Endothelial cell of umbilical vein (primary cell): ENCODE measurements at regions not wholly inside any gene's neighbourhood (a gene's known extent, or its start where the extent isn't known, plus 50 kb on each side); places are given as distances from the start of the nearest gene placed in this dataset.

ENCODE experiments used
- BruUV-seq: library from RNA; stranded (reverse); fragments of 400-500 nt; replicated peaks from 2 replicates; lab custom pipeline; 2021; lab: Mats Ljungman, UMichigan
- CTCF ChIA-PET: fragments of 300-600, 350-600 bp; sonication (Branson Sonifier 250); formaldehyde crosslinking; loops from one replicate; lab custom pipeline; 2021; ENCODE audit warnings: antibody characterized with exemption, inconsistent platforms; lab: Charles Lee
- POLR2A ChIA-PET: fragments of 300-600, 350-600 bp; sonication (Branson Sonifier 250); formaldehyde crosslinking; loops from one replicate; lab custom pipeline; 2021; ENCODE audit warnings: antibody characterized with exemption, inconsistent platforms; lab: Charles Lee
- DNase-seq: peaks from one replicate; pipeline ENCODE4 v3.0.0-alpha.2; 2011; ENCODE audit warnings: low read depth, low spot score
- FAIRE-seq: peaks from 2 replicates; lab custom pipeline; 2011; peaks lifted over from hg19 to GRCh38; lab: Jason Lieb, UNC
- H2AFZ ChIP-seq: 2 replicates; pipeline ENCODE4 v1.6.0; 2012; ENCODE audit warnings: low read depth, low read length, control low read depth, inconsistent platforms
- H3K27ac ChIP-seq: 2 replicates; pipeline ENCODE4 v1.5.1; 2011; ENCODE audit warnings: low read depth, mild to moderate bottlenecking, control low read depth, low read length, moderate library complexity; ENCODE audit not compliant: insufficient read depth
- H3K27me3 ChIP-seq, 2 experiments: 2 replicates each; pipeline versions ENCODE4 v1.6.0 to v1.6.1; 2011; ENCODE audit warnings: low read length in 2 of 2, mixed read lengths in 1 of 2; ENCODE audit not compliant: control insufficient read depth in 2 of 2, insufficient read depth in 2 of 2
- H3K36me3 ChIP-seq, 2 experiments: 2 replicates in 1 of 2; 3 replicates in 1 of 2; pipeline ENCODE4 v1.5.1; 2011; ENCODE audit warnings: low read length in 2 of 2, mild to moderate bottlenecking in 1 of 2, moderate library complexity in 1 of 2; ENCODE audit not compliant: control insufficient read depth in 2 of 2, insufficient read depth in 2 of 2; ENCODE audit errors: extremely low read depth in 1 of 2
- H3K4me1 ChIP-seq: 3 replicates; pipeline ENCODE4 v1.5.1; 2011; ENCODE audit warnings: mild to moderate bottlenecking, low read length; ENCODE audit not compliant: control insufficient read depth, insufficient read depth; ENCODE audit errors: extremely low read depth
- H3K4me2 ChIP-seq: 2 replicates; pipeline ENCODE4 v1.6.1; 2011; ENCODE audit warnings: low read length, control low read depth, mixed read lengths; ENCODE audit not compliant: insufficient read depth
- H3K4me3 ChIP-seq, 3 experiments: fragments of 200-600 bp in 1 of 3; sonication (generic), shearing (Covaris generic) in 1 of 3; replicated peaks in 1 of 3; 2 replicates each; pipeline ENCODE4 v1.5.1; 2011 to 2016; ENCODE audit warnings: control low read depth in 3 of 3, low read length in 3 of 3, mild to moderate bottlenecking in 2 of 3, inconsistent platforms in 1 of 3, low read depth in 1 of 3, moderate library complexity in 1 of 3; ENCODE audit not compliant: insufficient read depth in 1 of 3
- H3K79me2 ChIP-seq: 2 replicates; pipeline ENCODE4 v1.6.0; 2012; ENCODE audit warnings: low read length, inconsistent platforms; ENCODE audit not compliant: control insufficient read depth, insufficient read depth
- H3K9ac ChIP-seq: replicated peaks from 2 replicates; pipeline ENCODE3; 2011; ENCODE audit warnings: low read length, control low read depth; ENCODE audit not compliant: insufficient read depth; ENCODE audit errors: extremely low read depth
- H3K9me1 ChIP-seq: replicated peaks from 3 replicates; pipeline ENCODE4 v1.6.0; 2011; ENCODE audit warnings: mild to moderate bottlenecking, low read length; ENCODE audit not compliant: control insufficient read depth, insufficient read depth; ENCODE audit errors: extremely low read depth
- H3K9me3 ChIP-seq: replicated peaks from 2 replicates; pipeline ENCODE4 v1.5.1; 2012; ENCODE audit warnings: low read length, inconsistent platforms; ENCODE audit not compliant: control insufficient read depth, insufficient read depth
- H4K20me1 ChIP-seq: replicated peaks from 2 replicates; pipeline ENCODE3; 2011; ENCODE audit warnings: mild to moderate bottlenecking, low read length; ENCODE audit not compliant: control insufficient read depth, insufficient read depth; ENCODE audit errors: extremely low read depth
- EZH2 ChIP-seq: IDR thresholded peaks from 2 replicates; pipeline ENCODE4 v1.6.1; 2012; ENCODE audit warnings: borderline replicate concordance, low read depth, mild to moderate bottlenecking, moderate library complexity, low read length, inconsistent platforms; ENCODE audit not compliant: severe bottlenecking
- FOS ChIP-seq: IDR thresholded peaks from 2 replicates; pipeline ENCODE4 v1.6.1; 2011; ENCODE audit warnings: mild to moderate bottlenecking, low read length, moderate library complexity, borderline replicate concordance; ENCODE audit not compliant: insufficient read depth
- GATA2 ChIP-seq: IDR thresholded peaks from 2 replicates; pipeline ENCODE4 v1.7.0; 2011; ENCODE audit warnings: low read depth, mild to moderate bottlenecking, moderate library complexity, mixed read lengths, low read length; ENCODE audit not compliant: insufficient read length, insufficient read depth
- JUN ChIP-seq: IDR thresholded peaks from 2 replicates; pipeline ENCODE4 v1.6.1; 2011; ENCODE audit warnings: borderline replicate concordance, low read depth; ENCODE audit not compliant: insufficient read length, insufficient read depth
- MYC ChIP-seq: IDR thresholded peaks from one replicate; pipeline ENCODE4 v1.6.1; 2011; ENCODE audit warnings: mild to moderate bottlenecking, low read depth, low read length
- POLR2A ChIP-seq: IDR thresholded peaks from 2 replicates; pipeline ENCODE4 v1.6.1; 2012; ENCODE audit warnings: low read depth, mild to moderate bottlenecking, control low read depth, low read length
- POLR2AphosphoS5 ChIP-seq: IDR thresholded peaks from 2 replicates; pipeline ENCODE4 v1.6.1; 2012; ENCODE audit warnings: low read depth, mild to moderate bottlenecking, control low read depth, low read length, moderate library complexity; ENCODE audit not compliant: insufficient read depth
- dilution Hi-C: fragments of 300-500 bp; cut with MboI; formaldehyde crosslinking; loops from one replicate; pipeline ENCODE4 v1.15.0; 2019; ENCODE audit warnings: low sequenced_read_pairs; ENCODE audit not compliant: extremely low pct_ligation_motif_present
- intact Hi-C: fragments of 100-400 bp; cut with micrococcal nuclease; formaldehyde crosslinking; loops from one replicate; pipeline ENCODE4 v1.10.0; 2022
- TF ChIP-seq, protein P1 (sequence below): IDR thresholded peaks from 2 replicates; pipeline ENCODE4 v1.6.1; 2011; ENCODE audit not compliant: insufficient read depth, insufficient read length
- TF ChIP-seq, protein P2 (sequence below), 2 donors: IDR thresholded peaks; 1 replicate in 1 of 2; 2 replicates in 1 of 2; pipeline ENCODE4 v1.5.1; 2011; ENCODE audit warnings: low read length in 2 of 2, mild to moderate bottlenecking in 2 of 2, moderate library complexity in 2 of 2, control low read depth in 1 of 2, inconsistent platforms in 1 of 2, low read depth in 1 of 2; ENCODE audit not compliant: insufficient read depth in 1 of 2; ENCODE audit errors: extremely low read depth in 1 of 2

DNA sequence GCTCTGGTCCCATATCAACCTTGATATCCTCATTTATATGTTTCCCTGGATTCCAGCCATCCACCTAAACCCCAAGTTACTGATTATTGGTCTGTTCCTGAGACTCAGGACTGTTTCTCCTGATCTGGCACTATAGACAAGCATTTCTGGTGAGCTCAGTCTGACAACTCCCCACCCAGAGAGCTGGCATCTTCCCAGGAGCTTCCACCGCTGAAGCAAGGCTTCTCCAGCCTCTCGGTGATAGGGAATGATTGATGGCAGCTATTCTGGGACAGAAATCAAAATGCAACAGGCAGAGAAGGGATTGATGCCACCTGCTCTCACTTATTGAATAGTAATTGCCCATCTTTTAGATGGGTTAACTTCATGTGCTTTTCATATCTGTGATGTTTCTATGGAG, 169.7 kb upstream of the GGTLC1 start:
- H3K36me3 ChIP-seq, result no peaks in the 10 kb centered on the region
- BruUV-seq, result no TSS peak
- H3K27ac ChIP-seq, result no peak overlapping the region
- no peaks in the 10 kb centered on the region for H3K79me2 ChIP-seq
- FAIRE-seq (no peak), DNase-seq (no peak)
- H3K4me1 ChIP-seq, result peaks cover 2% of the 10 kb centered on the region
- ChIA-PET CTCF (interaction anchor here (0.6 to 2.7 kb wide), 5 partner anchors 8 to 1027 kb away, joined by 3 to 17 read pairs (median 3); no protein-coding TSS in a partner anchor), POLR2A (no interaction called here)
- no peak overlapping the region for H3K4me2 ChIP-seq
- no peaks in the 10 kb centered on the region for H4K20me1 ChIP-seq
- no peak overlapping the region for H3K4me3 ChIP-seq
- dilution Hi-C loops (no loop called here), intact Hi-C loops (no loop called here)
- peaks cover 4 to 8% of the 10 kb centered on the region in 2 experiments for H3K27me3 ChIP-seq
- no peak overlapping the region for H3K9ac ChIP-seq
- H2AFZ ChIP-seq, result no peak overlapping the region
- no peaks in the 10 kb centered on the region for H3K9me3 ChIP-seq
- no peak for TF ChIP-seq FOS
- no peaks in the 10 kb centered on the region for H3K9me1 ChIP-seq

DNA sequence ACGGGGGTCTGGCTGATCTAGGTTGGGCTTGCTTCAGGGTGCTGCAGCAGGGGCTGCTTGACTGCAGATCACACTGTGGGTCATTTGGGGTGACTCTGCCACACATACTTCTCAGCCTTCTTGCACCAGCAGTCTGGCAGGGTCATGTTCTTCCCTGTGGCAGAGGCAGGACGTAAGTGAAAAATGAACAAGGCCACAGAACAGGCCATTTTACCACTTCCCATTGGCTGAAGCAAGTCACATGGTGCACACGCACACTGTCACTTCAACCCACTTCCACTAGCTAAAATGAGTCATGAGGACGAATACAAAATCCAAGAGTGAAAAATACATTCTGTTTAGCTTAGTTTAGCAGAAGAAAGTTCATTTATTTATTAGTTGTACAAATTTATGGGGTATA, 168.6 kb upstream of the GGTLC1 start:
- no peak for TF ChIP-seq EZH2
- no peak for TF ChIP-seq POLR2A
- TF ChIP-seq JUN, result no peak
- TF ChIP-seq MYC, result no peak
- TF ChIP-seq GATA2, result no peak
- TF ChIP-seq POLR2AphosphoS5, result no peak
- TF ChIP-seq, protein P1, sequence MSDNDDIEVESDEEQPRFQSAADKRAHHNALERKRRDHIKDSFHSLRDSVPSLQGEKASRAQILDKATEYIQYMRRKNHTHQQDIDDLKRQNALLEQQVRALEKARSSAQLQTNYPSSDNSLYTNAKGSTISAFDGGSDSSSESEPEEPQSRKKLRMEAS, result no peak
- TF ChIP-seq, protein P2, sequence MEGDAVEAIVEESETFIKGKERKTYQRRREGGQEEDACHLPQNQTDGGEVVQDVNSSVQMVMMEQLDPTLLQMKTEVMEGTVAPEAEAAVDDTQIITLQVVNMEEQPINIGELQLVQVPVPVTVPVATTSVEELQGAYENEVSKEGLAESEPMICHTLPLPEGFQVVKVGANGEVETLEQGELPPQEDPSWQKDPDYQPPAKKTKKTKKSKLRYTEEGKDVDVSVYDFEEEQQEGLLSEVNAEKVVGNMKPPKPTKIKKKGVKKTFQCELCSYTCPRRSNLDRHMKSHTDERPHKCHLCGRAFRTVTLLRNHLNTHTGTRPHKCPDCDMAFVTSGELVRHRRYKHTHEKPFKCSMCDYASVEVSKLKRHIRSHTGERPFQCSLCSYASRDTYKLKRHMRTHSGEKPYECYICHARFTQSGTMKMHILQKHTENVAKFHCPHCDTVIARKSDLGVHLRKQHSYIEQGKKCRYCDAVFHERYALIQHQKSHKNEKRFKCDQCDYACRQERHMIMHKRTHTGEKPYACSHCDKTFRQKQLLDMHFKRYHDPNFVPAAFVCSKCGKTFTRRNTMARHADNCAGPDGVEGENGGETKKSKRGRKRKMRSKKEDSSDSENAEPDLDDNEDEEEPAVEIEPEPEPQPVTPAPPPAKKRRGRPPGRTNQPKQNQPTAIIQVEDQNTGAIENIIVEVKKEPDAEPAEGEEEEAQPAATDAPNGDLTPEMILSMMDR (IDR thresholded peaks at IDR 0.05; ENCODE audit: extremely low read depth in 1 of 2, insufficient read depth in 1 of 2, low read depth in 1 of 2, low read length in 2 of 2), result no peak
- no peak for TF ChIP-seq FOS
- POLR2A ChIA-PET, result no interaction called here

More for the DNA sequence above, 168.6 kb upstream of the GGTLC1 start:
- Histone ChIP-seq H4K20me1 (no peaks in the 10 kb centered on the region), H3K4me2 (no peak overlapping the region), H3K9me3 (no peaks in the 10 kb centered on the region), H3K79me2 (no peaks in the 10 kb centered on the region), H3K4me3 (no peak overlapping the region), H3K36me3 (no peaks in the 10 kb centered on the region), H3K4me1 (no peaks in the 10 kb centered on the region), H3K9me1 (no peaks in the 10 kb centered on the region), H3K9ac (no peak overlapping the region), H2AFZ (no peak overlapping the region), H3K27me3 (peaks cover 4 to 8% of the 10 kb centered on the region in 2 experiments), H3K27ac (no peak overlapping the region)
- DNase-seq (no peak), FAIRE-seq (no peak)
- CTCF ChIA-PET, result interaction anchor here (1.0 kb wide), 1 partner anchor 17 kb away, joined by 3 read pairs; no protein-coding TSS in a partner anchor
- BruUV-seq, result no TSS peak
- dilution Hi-C loops (no loop called here), intact Hi-C loops (no loop called here)
